Astrocyte (in vitro differentiated cells and primary cell): ENCODE measurements at regions not wholly inside any gene's neighbourhood (a gene's known extent, or its start where the extent isn't known, plus 50 kb on each side); places are given as distances from the start of the nearest gene placed in this dataset.

ENCODE experiments used
- EZH2 ChIP-seq: IDR thresholded peaks from 2 replicates; pipeline ENCODE4 v1.6.1; 2012; ENCODE audit warnings: mild to moderate bottlenecking, low read length, inconsistent platforms; ENCODE audit not compliant: insufficient read depth
- TF ChIP-seq, protein P1 (sequence below): IDR thresholded peaks from 2 replicates; pipeline ENCODE4 v1.5.1; 2011; ENCODE audit warnings: low read depth, mild to moderate bottlenecking, inconsistent platforms, low read length, moderate library complexity; ENCODE audit not compliant: insufficient read depth

- TF ChIP-seq, protein P1, sequence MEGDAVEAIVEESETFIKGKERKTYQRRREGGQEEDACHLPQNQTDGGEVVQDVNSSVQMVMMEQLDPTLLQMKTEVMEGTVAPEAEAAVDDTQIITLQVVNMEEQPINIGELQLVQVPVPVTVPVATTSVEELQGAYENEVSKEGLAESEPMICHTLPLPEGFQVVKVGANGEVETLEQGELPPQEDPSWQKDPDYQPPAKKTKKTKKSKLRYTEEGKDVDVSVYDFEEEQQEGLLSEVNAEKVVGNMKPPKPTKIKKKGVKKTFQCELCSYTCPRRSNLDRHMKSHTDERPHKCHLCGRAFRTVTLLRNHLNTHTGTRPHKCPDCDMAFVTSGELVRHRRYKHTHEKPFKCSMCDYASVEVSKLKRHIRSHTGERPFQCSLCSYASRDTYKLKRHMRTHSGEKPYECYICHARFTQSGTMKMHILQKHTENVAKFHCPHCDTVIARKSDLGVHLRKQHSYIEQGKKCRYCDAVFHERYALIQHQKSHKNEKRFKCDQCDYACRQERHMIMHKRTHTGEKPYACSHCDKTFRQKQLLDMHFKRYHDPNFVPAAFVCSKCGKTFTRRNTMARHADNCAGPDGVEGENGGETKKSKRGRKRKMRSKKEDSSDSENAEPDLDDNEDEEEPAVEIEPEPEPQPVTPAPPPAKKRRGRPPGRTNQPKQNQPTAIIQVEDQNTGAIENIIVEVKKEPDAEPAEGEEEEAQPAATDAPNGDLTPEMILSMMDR: no peak
- no peak for TF ChIP-seq EZH2
Measured at GRCh38 chr17:79434215-79434614, 176.6 kb downstream of the RBFOX3 start.
